C4-2B (cell line): ENCODE measurements at regions not wholly inside any gene's neighbourhood (a gene's known extent, or its start where the extent isn't known, plus 50 kb on each side); places are given as distances from the start of the nearest gene placed in this dataset.

Experiments
- ZFX ChIP-seq: fragments of 450-650 bp; IDR thresholded peaks from 2 replicates; pipeline ENCODE4 v1.6.1; 2017
- TF ChIP-seq, protein P1 (sequence below): fragments of 450-650 bp; conservative IDR thresholded peaks from 2 replicates; pipeline ENCODE4 v1.5.1; 2017; ENCODE audit warnings: mild to moderate bottlenecking

DNA sequence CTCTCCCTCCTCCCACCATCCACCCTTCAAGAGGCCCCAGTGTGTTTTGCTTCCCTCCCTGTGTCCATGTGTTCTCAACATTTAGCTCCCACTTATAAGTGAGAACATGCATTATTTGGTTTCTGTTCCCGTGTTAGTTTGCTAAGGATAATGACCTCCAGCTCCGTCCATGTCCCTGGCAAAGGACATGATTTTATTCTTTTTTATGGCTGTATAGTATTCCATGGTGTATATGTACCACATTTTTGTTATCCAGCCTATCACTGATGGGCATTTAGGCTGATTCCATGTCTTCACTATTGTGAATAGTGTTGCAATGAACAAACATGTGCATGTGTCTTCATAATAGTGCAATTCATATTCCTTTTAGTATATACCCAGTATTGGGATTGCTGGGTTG is 79.7 kb downstream of the MRPL32 start:
- TF ChIP-seq, protein P1, sequence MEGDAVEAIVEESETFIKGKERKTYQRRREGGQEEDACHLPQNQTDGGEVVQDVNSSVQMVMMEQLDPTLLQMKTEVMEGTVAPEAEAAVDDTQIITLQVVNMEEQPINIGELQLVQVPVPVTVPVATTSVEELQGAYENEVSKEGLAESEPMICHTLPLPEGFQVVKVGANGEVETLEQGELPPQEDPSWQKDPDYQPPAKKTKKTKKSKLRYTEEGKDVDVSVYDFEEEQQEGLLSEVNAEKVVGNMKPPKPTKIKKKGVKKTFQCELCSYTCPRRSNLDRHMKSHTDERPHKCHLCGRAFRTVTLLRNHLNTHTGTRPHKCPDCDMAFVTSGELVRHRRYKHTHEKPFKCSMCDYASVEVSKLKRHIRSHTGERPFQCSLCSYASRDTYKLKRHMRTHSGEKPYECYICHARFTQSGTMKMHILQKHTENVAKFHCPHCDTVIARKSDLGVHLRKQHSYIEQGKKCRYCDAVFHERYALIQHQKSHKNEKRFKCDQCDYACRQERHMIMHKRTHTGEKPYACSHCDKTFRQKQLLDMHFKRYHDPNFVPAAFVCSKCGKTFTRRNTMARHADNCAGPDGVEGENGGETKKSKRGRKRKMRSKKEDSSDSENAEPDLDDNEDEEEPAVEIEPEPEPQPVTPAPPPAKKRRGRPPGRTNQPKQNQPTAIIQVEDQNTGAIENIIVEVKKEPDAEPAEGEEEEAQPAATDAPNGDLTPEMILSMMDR = no peak
- no peak for TF ChIP-seq ZFX
